ENCODE measurements at regions not wholly inside any gene's neighbourhood (a gene's known extent, or its start where the extent isn't known, plus 50 kb on each side); places are given as distances from the start of the nearest gene placed in this dataset.

DNA sequence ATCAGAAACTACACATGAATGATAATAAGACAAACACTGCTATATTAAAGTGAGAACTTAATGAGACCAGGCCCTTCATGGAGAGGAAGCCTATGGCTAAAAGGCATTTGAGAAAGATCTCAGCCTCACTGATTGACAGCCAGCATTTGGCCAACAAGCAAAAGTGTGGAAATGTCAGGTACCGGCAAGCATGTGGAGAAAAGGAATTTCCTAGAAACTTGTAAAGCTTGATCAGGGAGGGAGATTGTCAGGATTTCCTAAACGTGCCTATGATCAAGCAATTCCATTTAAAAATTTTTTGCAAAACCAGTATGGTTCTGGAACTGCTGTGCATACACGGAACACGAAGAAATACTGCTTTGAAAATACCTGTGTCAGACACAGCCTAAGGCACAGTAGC, 220.3 kb upstream of the ATP10A start:
- POLR2A ChIA-PET: no interaction called here
- peak overlapping the region; percentile 84 for H3K4me2 ChIP-seq
- DNase-seq (ENCODE audit: low read depth in 1 of 2, low spot score in 1 of 2) (no peak), ATAC-seq (no peak), FAIRE-seq (no peak)
- no peaks in the 10 kb centered on the region for H3K9me3 ChIP-seq
- CTCF ChIA-PET: interaction anchor here (0.6 kb wide), 1 partner anchor 150 kb away, joined by 3 read pairs; no protein-coding TSS in a partner anchor
- peaks cover 8% of the 10 kb centered on the region; the same call in 1 of the 3 replicates for H3K4me1 ChIP-seq
- H3K4me3 ChIP-seq: no peak overlapping the region
- 87% methylated on average over 4 of the region's 4 CpGs for WGBS (ENCODE audit: missing lambda C conversion rate)
- no peak overlapping the region; a peak in 1 of 6 replicates for H3K27ac ChIP-seq
- TF ChIP-seq, protein P1, sequence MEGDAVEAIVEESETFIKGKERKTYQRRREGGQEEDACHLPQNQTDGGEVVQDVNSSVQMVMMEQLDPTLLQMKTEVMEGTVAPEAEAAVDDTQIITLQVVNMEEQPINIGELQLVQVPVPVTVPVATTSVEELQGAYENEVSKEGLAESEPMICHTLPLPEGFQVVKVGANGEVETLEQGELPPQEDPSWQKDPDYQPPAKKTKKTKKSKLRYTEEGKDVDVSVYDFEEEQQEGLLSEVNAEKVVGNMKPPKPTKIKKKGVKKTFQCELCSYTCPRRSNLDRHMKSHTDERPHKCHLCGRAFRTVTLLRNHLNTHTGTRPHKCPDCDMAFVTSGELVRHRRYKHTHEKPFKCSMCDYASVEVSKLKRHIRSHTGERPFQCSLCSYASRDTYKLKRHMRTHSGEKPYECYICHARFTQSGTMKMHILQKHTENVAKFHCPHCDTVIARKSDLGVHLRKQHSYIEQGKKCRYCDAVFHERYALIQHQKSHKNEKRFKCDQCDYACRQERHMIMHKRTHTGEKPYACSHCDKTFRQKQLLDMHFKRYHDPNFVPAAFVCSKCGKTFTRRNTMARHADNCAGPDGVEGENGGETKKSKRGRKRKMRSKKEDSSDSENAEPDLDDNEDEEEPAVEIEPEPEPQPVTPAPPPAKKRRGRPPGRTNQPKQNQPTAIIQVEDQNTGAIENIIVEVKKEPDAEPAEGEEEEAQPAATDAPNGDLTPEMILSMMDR (IDR thresholded peaks at IDR 0.05): no peak
- TF ChIP-seq EHF (CRISPR knock-in tag; IDR thresholded peaks at IDR 0.05) (no peak), ZC3H11A (IDR thresholded peaks at IDR 0.05) (no peak), NFE2L2 (conservative IDR thresholded peaks at IDR 0.05; ENCODE audit: low read length) (no peak), MAFK (IDR thresholded peaks at IDR 0.05; ENCODE audit: partially characterized antibody) (no peak), SMC3 (IDR thresholded peaks at IDR 0.05) (no peak), RARB (CRISPR knock-in tag; IDR thresholded peaks at IDR 0.05) (no peak), HDAC2 (IDR thresholded peaks at IDR 0.05) (no peak)
- TF ChIP-seq, protein P2, sequence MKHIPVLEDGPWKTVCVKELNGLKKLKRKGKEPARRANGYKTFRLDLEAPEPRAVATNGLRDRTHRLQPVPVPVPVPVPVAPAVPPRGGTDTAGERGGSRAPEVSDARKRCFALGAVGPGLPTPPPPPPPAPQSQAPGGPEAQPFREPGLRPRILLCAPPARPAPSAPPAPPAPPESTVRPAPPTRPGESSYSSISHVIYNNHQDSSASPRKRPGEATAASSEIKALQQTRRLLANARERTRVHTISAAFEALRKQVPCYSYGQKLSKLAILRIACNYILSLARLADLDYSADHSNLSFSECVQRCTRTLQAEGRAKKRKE (CRISPR knock-in tag; IDR thresholded peaks at IDR 0.05; ENCODE audit: low read depth): no peak
- TF ChIP-seq, protein P3, sequence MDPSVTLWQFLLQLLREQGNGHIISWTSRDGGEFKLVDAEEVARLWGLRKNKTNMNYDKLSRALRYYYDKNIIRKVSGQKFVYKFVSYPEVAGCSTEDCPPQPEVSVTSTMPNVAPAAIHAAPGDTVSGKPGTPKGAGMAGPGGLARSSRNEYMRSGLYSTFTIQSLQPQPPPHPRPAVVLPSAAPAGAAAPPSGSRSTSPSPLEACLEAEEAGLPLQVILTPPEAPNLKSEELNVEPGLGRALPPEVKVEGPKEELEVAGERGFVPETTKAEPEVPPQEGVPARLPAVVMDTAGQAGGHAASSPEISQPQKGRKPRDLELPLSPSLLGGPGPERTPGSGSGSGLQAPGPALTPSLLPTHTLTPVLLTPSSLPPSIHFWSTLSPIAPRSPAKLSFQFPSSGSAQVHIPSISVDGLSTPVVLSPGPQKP (IDR thresholded peaks at IDR 0.05; ENCODE audit: low read depth, low read length): no peak

DNA sequence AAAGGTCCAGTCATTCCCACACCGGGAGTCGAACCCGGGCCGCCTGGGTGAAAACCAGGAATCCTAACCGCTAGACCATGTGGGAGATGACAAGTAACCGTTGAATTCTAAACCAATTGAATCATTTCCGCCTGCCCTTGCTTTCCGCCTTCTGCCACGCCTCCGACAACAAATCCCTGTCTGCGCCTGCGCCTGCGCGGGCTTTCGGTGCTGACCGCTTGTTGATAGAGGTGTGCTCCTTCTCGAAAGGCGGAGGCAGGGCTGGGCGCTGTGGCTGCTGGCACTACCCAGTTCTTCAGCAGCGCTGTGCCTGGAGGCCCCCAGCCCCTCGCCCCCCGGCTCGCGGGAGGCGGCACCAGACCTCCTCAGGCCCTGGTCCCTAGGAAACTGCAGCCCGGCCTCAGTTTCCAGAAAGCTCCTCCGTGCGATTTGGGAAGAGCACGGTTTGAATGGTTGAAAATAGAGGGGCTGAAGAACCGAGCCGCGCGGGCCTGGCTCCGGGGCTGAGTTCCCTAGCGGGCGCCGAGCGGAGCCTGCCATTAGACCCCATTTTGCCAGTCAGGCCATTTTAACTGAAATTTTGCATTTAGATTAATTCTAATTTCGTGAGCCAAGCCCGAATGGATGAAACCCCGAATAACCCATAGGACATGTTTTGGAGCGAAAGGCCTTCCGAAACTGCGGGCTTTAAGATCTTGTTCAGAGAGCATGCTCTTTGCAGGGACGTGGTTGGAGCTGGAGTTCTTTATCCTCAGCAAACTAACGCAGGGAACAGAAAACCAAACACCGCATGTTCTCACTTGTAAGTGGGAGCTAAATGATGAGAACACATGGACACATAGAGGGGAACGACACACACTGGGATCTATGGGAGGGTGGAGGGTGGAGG, 219.3 kb upstream of the ATP10A start:
- peak; percentile 85 to 94 for DNase-seq (ENCODE audit: low read depth in 1 of 2, low spot score in 1 of 2)
- no peak for TF ChIP-seq NFE2L2 (conservative IDR thresholded peaks at IDR 0.05; ENCODE audit: low read length)
- TF ChIP-seq, protein P4, sequence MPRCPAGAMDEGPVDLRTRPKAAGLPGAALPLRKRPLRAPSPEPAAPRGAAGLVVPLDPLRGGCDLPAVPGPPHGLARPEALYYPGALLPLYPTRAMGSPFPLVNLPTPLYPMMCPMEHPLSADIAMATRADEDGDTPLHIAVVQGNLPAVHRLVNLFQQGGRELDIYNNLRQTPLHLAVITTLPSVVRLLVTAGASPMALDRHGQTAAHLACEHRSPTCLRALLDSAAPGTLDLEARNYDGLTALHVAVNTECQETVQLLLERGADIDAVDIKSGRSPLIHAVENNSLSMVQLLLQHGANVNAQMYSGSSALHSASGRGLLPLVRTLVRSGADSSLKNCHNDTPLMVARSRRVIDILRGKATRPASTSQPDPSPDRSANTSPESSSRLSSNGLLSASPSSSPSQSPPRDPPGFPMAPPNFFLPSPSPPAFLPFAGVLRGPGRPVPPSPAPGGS (IDR thresholded peaks at IDR 0.05): 0 out of 3 replicates have a peak, but pooled peaks have one; percentile 65
- TF ChIP-seq EHF (CRISPR knock-in tag; IDR thresholded peaks at IDR 0.05): no peak
- no peak for TF ChIP-seq FOSB (CRISPR knock-in tag; IDR thresholded peaks at IDR 0.05)
- no peak for TF ChIP-seq NPAS2 (CRISPR knock-in tag; IDR thresholded peaks at IDR 0.05; ENCODE audit: borderline replicate concordance)
- TF ChIP-seq, protein P5, sequence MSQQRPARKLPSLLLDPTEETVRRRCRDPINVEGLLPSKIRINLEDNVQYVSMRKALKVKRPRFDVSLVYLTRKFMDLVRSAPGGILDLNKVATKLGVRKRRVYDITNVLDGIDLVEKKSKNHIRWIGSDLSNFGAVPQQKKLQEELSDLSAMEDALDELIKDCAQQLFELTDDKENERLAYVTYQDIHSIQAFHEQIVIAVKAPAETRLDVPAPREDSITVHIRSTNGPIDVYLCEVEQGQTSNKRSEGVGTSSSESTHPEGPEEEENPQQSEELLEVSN (IDR thresholded peaks at IDR 0.05; ENCODE audit: borderline replicate concordance, low read depth): no peak; the same call in 1 of the 2 replicates
- TF ChIP-seq ZFP36 (IDR thresholded peaks at IDR 0.05; ENCODE audit: borderline replicate concordance, partially characterized antibody): no peak
- no peak for TF ChIP-seq RFX5 (IDR thresholded peaks at IDR 0.05)
- no peak for TF ChIP-seq ZNF302 (CRISPR knock-in tag; IDR thresholded peaks at IDR 0.05)
- TF ChIP-seq, protein P3 (IDR thresholded peaks at IDR 0.05; ENCODE audit: low read depth, low read length): no peak
- TF ChIP-seq HOXB5 (CRISPR knock-in tag; IDR thresholded peaks at IDR 0.05): no peak
- TF ChIP-seq CHD4 (IDR thresholded peaks at IDR 0.05; ENCODE audit: borderline replicate concordance): no peak
- TF ChIP-seq HDAC2 (IDR thresholded peaks at IDR 0.05): no peak
- 0 out of 3 replicates have a peak, but pooled peaks have one; percentile 5 for TF ChIP-seq SMC3 (IDR thresholded peaks at IDR 0.05)
- TF ChIP-seq, protein P6, sequence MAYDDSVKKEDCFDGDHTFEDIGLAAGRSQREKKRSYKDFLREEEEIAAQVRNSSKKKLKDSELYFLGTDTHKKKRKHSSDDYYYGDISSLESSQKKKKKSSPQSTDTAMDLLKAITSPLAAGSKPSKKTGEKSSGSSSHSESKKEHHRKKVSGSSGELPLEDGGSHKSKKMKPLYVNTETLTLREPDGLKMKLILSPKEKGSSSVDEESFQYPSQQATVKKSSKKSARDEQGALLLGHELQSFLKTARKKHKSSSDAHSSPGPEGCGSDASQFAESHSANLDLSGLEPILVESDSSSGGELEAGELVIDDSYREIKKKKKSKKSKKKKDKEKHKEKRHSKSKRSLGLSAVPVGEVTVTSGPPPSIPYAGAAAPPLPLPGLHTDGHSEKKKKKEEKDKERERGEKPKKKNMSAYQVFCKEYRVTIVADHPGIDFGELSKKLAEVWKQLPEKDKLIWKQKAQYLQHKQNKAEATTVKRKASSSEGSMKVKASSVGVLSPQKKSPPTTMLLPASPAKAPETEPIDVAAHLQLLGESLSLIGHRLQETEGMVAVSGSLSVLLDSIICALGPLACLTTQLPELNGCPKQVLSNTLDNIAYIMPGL (CRISPR knock-in tag; IDR thresholded peaks at IDR 0.05; ENCODE audit: borderline replicate concordance): 0 out of 2 replicates have a peak, but pooled peaks have one; percentile 49
- peak; percentile 67; the same call in 1 of the 2 replicates for TF ChIP-seq MYC (IDR thresholded peaks at IDR 0.05; ENCODE audit: borderline replicate concordance, low read length)
- peak; percentile 77 for TF ChIP-seq POLR2A (IDR thresholded peaks at IDR 0.05; ENCODE audit: low read length)
- TF ChIP-seq, protein P2 (CRISPR knock-in tag; IDR thresholded peaks at IDR 0.05; ENCODE audit: low read depth): no peak
- no peak for TF ChIP-seq ZSCAN20 (CRISPR knock-in tag; IDR thresholded peaks at IDR 0.05)
- peak; percentile 28 to 45; a peak in 3 of 5 replicates for TF ChIP-seq JUN (IDR thresholded peaks at IDR 0.05)

More for the DNA sequence above, 219.3 kb upstream of the ATP10A start:
- ATAC-seq (peak; percentile 97 to 99), FAIRE-seq (peak; percentile 51)
- CTCF ChIA-PET: interaction anchor here (1.1 to 1.5 kb wide), 3 partner anchors 10 to 13 kb away, joined by 3 to 4 read pairs (median 3); no protein-coding TSS in a partner anchor
- 2% methylated on average over 28 of the region's 48 CpGs for WGBS (ENCODE audit: missing lambda C conversion rate)
- H3K9me3 ChIP-seq: no peaks in the 10 kb centered on the region
- H3K27ac ChIP-seq: peak overlapping the region; percentile 95 to 99
- POLR2A ChIA-PET: interaction anchor here (1.0 kb wide), 2 partner anchors 13 to 32 kb away, joined by 3 read pairs; no protein-coding TSS in a partner anchor
- peaks cover 8% of the 10 kb centered on the region; the same call in 1 of the 3 replicates for H3K4me1 ChIP-seq
- H3K4me3 ChIP-seq: peak overlapping the region; percentile 68
- peak overlapping the region; percentile 93 for H3K4me2 ChIP-seq

Data from A549 (cell line).